HG03378 (cell line): ENCODE measurements at regions not wholly inside any gene's neighbourhood (a gene's known extent, or its start where the extent isn't known, plus 50 kb on each side); places are given as distances from the start of the nearest gene placed in this dataset.

Experiments
- ATAC-seq: cut with Tn5 transposase; IDR thresholded peaks from one replicate; pipeline ENCODE4 v1.9.1; 2021; ENCODE audit warnings: mild to moderate bottlenecking, moderate library complexity; ENCODE audit not compliant: unreplicated experiment

DNA sequence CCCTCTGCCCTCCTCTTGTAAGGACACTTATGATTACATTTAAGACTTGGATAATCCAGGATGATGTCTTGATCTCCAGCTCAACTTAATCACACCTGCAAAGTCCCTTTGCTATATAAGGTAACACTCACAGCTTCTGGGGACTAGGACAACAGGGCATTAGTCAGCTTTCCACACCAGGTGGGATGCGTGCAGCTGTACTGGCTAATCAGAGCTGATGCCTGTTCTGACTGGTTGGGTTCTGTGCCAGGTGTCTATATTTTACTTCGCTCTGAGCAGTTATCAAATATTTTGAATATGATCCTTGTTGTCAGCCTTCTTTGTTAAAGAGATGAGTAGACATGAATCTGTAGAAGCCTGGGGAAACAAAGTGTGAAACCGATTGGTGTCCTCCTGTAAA is 115.5 kb upstream of the ATP8B1 start:
- ATAC-seq: no peak

DNA sequence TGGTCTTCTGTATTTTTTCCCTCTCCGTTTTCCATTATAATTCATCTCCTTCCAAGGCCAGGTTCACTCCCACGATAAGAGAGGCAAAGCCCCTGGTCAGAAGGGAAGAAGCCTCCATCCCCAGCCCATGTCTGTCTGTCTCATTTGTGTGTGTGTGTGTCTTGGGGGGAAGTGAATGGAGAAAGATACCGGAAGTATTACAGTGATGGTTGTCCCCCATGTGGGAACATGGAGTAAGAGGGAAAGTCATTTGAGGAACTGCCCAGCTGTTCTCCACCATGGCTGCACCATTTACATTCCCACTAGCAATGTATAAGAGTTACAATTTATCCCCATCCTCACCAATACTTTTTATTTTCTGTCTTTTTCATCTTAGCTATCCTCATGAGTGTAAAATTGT is 113.6 kb upstream of the ATP8B1 start:
- ATAC-seq: no peak

DNA sequence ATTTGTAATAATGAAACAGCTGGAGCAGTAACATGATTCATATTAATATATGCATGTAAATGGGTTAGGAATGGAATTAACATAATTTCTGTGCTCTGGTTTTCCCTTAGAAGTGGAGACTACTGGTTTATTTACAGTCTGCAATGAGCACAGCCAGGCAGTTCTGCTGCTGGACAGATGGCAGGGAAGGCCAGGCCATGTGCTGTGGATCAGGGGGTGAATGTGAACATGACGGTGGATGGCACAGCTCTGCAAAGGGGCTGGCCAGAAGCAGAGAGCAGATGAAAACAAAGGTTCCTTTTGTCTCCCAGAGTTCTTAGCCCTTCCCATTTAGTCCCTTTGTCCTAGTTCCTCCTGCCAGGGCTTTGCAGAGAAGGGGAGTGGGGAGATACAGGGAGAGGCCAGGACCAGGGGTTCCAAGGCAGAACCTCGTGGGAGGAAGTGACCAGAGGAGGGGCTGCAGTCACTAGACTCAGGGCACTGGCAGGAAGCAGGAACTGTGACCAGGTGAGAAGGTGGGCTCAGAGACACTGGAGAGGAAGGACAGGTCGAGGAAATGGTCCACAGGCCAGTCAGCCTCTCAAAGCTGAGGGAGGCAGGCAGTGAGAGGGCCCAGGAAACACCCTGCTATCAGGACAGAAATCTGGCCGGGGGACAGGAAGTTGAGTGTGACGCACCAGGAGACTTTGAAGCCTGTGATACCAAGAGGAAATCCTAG is 112.9 kb upstream of the ATP8B1 start:
- no peak for ATAC-seq

DNA sequence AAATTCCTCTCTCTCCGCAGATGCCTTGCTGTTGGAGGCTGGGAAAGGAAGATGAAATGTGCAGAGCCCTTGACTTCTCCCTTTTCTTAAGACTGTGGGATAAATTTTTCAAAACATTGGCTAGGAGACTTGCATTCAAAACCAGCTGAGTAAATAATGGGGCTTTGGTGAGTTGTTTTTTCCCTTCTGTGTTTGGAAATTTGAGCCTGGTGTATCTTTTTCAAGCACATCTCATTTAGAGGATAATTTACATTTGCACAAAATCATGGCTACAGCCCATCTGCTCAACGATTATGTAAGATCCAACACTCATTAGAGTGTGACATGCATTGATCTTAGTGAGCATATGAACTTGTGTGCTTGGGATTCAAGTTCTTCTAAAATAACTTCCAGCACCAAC is 112.1 kb upstream of the ATP8B1 start:
- ATAC-seq: no peak

DNA sequence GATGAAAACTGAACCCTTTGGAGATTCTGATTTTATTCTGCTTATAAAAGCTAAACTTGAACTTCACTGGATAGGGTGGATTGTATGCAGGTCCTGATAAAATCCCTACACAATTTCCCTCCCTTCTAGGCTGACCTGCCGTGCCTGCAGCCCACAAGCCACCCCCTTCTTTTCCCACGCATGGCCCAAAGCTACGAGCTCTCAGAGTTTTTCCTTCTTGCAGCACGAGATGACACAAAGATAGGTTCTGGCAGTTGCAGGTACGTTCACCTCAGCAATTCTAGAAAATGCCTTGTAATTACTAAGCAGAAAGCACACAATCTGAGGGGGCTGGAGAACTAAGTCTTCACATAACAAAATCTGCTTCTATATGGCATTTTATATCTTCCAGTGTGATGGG is 110.6 kb upstream of the ATP8B1 start:
- ATAC-seq: no peak

DNA sequence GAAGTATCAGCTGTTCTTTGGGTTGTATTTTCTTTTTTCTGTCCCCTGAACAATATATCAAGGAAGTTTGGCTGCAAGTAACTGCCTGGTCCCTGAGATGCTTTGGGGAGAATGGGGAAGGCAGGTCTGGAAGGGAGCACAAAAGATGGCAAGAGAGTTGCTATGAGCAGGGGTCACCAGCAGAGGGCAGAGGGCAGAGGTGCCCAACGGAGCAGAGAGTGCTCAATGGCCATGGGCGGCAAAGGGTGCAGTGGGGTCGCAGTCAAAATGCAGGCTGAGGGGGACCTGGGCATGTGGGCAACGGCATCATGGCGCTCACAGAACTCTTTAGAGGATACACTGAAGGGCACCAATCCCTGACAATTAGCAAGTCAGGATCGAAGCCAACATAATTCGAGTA is 107.7 kb upstream of the ATP8B1 start:
- no peak for ATAC-seq

DNA sequence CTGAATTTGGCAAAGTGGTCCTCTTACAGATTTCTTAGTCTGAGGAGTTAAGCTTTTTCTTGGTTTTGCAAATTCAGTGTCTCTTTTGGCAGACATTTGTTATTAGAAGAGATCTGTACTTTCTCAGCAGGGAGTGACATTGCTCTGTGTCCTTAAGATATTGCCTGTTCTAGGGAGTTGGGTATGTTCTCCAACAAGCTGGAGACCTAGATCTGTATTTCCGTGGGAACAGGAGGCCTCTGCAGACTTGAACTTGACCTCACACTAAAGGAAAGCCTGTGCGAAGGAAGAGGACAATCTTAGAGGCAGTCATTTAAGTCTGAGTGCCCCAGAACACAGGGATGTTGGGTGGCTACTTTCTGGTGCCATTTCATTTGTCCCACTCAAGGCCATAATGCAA is 107.0 kb upstream of the ATP8B1 start:
- no peak for ATAC-seq

DNA sequence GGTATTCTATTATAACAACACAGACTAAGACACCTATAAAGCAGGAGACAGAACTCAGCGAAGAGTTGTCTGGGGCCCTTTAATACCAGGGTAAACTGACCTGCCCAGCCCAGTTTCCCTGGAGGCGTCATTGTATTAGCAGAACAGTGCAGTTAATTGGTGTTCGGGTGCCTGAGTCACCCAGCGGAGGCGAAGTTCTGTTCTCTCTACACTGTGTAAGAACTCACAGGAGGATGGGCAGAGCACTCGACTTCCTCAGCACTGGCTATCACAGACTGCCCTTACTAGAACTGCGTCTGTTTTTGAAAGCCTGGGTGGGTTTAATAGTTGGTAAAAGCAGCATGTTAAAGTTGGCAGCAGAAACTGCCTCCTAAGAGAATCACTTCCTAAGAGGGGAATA is 106.5 kb upstream of the ATP8B1 start:
- no peak for ATAC-seq

DNA sequence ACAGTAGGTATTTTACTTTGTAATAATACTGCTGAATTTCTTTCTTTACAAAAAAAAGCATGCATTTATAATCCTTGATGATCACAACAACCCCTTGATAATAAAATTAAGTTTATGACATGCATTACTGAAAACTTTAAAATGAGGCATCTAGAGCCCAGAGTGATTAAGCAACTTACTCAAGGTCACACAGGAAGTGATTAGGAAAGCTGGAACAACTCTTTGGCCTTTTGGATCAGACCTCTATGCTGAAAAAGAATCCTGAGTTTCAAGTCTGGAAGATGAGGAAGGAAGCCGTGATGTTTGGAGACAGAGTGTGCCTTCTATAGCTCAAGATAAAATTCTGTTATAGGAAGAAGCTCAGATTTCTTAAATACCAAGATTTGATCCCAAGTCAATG is 105.0 kb upstream of the ATP8B1 start:
- ATAC-seq: no peak

DNA sequence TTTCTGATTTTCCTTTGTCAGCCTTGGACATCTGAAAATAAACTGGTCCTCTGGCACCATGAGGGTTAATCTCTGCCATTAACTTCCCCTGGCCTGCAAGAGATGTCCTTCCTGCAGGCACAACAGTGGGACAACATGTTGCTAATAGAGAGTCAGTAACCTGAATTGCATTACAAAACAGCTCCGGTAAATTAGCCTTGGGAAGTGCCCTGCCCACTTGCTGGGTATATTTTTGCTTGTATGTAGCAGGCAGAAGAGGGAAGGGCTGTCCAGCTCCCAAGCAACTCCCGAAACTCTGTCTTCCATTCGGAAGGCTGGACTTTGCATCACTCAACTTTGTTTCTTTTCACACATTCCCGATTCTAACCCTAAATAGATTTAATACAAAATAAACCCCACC is 104.4 kb upstream of the ATP8B1 start:
- no peak for ATAC-seq

DNA sequence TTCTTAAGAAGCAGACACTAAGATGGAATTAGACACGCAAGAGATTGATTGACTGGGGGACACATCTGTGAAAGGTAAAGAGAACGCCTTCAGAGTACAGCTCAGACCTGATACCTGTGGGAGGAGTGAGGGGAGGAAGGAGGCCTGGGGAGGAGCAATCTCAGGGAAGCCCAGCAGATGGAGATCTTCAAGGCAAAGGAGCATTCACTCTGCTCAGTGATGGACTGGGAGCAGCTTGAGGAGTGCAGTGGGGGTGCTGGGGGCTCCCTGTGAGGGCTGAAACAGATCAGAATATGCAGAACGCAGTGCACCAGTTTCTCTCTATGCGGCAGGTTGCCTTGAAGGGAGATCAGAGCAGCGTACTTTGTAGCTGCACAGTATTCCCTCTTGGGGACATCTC is 103.7 kb upstream of the ATP8B1 start:
- no peak for ATAC-seq

DNA sequence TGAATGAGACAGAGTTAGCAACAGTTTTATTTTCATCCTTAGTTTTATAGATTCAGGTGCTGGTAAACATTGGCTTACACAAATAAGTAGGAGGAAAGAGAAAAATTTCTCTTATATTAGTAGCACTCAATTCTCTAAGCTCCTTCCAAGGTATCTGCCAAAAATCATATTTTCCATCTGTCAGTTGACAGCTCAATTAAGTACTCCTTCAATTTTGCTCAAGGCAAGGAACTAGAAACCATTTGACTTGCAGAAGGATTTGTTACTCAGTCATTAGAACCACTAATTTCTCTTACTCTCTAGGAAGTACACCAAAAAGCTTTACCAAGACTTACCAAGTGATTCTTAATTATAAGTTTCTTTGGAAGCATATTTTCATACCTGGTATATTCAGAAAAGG is 101.4 kb upstream of the ATP8B1 start:
- ATAC-seq: no peak

DNA sequence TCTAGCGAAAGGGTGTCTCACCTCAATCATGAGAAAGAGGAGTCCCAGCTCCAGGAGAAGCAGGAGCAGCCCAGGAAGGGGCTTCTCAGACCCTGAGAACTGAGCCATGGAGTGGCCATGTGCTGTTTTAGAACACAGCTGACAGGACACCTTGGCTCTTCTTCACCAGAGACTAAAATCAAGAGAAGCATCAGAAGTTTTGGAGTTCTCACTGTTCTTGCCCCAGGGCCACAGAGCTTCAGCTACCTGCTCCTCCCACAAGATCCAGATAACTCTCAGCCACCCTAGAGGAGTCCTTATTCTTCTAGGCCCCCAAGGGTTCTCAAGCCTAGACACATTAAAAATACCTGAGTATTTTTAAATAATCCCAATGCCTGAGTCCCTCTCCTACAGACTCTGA is 99.6 kb upstream of the ATP8B1 start:
- no peak for ATAC-seq

DNA sequence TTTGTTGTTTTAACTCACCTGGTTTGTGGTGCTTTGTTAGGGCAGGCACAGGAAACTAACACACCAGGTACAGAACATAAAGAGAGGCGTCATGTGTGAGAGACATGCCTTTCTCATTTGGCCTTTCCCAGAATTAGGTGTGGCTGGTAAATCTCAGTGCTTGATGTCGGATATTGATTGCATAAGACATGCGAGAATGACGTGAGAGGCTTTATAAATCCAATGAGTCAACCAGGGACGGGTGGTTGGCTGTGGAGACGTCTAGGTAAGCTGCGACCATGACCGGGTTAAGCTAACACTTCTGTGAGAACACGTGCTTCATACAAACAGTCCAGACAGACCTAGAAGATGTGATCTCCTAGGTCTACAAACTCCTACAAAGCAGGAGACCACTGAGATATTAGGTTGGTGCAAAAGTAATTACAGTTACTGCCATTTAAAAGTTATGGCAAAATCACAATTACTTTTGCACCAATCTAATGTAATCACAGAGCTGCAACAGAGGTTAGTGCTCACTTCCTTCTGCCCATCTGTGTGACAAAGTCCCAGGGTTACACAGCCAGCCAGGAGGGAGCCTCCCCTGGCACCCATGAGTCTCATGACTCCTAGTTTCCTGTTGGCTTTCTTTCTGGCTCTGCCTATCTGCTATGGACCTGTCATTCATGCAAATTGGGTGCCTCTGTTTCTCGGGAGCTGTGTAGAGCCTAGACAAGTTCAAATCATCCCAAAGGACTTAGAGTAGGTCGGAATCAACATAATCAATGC is 98.9 kb upstream of the ATP8B1 start:
- ATAC-seq: no peak

DNA sequence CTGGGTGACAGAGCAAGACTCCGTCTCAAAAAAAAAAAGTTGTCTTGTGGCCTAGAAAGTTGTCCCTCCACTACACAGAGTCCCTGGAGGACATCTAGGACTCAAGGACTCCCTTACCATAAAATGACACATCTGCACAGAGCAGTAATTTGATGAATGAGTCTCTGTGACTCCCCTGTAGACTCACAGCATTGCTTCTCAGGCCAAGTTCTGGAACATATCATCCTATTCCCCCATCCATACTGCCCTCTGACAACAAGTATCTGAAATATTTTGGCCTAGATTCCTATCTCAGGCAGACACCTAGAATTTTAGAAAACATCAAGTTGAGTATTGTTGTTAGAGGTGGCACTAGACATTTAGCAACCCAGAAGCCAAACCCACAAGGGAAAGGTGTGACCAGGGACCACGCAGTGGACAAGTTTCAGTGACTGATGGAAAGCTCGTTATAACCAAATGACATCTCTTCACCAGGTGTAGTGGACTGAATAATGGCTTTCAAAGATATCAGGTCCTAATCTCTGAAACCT is 97.9 kb upstream of the ATP8B1 start:
- ATAC-seq: no peak

DNA sequence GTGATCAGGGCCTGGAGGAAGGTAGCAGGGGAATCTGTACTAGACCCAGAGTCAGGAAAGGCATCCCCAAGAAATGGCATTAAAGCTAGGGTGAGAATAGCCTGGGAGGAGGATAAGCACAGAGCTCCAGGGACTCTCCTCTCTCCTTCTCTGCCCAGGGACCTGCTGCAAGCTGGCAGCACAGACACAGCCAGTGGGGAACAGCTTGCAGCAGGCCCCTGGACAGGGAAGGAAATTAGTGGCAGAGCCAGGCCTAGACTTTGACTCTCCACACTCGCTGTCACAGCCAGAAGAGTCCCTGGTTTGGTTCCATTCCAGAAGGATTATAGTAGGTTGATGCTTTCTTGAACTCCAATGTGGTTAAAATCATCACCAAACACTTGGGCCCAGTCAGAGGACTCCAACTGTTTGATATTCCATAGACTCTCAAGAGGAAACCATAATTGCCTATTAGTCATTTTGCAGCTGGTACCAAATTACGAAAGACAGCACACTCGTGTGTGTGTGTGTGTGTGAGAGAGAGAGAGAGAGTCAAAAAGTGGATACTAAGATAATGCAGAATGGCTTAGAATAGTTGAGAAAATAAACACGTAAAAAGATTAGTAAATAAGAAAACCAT is 95.5 kb upstream of the ATP8B1 start:
- no peak for ATAC-seq

DNA sequence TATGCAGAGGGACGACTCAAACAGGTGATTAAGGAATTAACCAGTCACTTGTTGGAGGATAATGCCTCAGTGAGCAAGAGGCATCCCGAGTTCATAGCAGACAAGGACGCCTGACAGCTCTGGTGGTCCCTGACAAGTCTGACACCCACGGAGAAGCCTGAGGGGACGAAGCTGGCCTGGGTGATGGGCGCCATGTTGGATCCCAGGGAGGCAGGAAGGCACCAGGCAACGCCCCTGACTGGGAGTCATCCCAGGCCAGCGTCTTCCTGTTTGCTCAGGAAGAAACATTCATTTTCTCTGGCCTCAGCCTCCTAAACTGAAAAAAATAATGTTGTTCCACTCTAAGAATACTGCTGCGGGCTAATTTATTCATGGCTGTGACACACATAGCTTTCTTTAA is 92.1 kb upstream of the ATP8B1 start:
- no peak for ATAC-seq

DNA sequence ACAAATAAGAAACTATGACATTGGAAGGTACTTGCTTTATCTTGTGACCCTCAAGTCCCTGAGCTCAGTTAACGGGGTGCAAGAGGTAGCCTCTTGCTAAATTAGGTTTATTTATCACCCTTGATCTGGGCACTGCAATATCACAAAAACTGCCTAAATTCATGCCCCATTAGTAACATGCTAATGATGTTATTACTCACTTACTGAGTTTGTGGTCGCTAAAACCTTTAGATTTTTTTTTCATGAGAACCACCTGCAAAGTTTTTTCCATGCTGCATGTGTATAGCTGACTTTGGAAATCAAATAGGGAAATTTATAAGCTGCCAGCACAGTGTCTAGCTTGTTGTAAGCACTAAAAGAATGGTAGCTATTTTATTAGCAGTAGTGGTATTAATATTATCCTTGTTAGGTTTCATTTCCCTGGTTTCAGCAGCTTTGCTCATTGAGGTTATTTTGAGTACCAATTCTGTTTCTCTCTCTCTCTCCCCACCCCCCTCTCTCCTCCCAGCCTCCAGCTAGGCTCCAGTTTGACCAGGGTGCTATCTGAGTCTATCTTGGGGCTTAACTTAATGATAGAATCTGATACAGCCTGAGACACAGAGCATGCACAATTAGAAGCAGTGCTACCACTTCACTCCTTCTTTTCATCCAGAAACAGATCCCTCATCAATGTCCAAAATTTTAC is 88.7 kb upstream of the ATP8B1 start:
- ATAC-seq: no peak

DNA sequence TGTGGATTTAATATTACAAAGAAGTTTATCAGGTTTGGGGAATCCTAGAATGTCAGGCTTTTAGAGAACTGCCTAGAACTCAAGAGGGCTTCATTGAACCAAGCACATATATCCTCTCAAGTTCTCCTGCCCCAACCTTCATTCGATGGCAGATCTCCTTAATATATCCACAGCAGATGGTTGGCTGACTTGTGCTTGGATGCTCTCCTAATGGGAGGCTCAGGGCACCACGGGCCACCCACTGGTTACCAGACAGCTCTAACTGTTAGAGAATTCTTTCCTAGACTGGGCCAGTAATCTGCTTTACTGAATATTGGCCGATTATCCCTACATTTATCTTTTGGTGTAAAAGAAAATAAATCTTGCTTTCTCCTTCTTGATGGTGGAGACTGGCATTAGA is 87.2 kb upstream of the ATP8B1 start:
- no peak for ATAC-seq

DNA sequence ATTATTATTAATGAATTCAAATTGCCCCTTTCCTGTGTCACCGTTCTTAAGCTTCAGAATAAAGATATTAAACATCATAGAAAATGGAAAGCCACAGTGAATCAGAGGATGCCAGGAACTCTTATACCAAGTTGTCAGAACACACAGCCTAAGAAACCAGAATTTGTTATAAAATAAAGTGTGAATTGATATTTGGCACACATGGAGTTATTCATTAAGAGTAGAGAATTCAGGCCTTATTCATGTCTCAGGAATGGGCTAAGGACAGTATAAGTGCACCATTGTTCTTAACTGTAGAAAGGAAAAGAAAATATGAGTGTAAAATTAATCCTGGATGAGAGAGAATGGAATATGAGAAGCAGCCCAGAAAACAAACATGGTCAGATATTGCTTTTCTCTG is 86.7 kb upstream of the ATP8B1 start:
- ATAC-seq: no peak

DNA sequence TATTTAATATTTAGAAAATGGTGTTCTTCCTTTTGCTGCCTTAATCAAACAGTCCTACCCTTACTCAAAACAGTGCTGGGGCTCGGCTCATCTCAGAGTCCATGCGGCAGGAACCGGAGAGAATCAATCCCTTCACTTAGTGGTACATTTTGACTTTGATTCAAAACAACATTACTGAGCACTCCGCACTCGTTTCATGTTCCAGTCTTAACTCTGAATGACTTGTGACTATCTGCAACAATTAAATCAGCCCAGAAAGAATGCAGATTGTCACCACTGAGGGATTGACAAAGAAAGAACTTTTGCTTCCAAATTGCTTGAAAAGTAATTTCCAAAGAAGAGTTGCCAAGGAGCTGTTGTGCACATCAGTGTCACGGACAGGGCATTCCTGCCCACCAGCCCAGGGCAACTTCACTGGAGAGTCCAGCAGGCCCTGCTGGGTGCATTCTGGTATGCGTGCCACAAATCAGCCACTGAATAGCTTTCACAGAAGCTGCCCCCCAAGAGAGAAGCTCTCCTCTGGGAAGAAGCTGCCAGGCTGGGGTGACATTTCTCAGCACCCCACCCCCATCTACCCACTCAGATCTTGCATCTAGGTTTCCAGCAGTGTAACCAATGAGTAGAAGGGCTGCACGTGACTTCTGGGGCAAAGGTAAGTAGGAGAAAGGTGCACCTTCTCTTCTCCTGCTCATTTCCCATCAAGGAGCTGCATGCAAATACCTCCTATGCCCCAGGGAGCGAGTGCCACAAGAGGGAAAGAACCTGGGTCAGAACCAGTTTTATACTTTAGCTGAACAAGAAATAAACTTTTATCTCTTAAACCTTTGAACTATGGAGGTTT is 84.6 kb upstream of the ATP8B1 start:
- ATAC-seq: no peak
